ENCODE measurements at regions not wholly inside any gene's neighbourhood (a gene's known extent, or its start where the extent isn't known, plus 50 kb on each side); places are given as distances from the start of the nearest gene placed in this dataset.

DNA sequence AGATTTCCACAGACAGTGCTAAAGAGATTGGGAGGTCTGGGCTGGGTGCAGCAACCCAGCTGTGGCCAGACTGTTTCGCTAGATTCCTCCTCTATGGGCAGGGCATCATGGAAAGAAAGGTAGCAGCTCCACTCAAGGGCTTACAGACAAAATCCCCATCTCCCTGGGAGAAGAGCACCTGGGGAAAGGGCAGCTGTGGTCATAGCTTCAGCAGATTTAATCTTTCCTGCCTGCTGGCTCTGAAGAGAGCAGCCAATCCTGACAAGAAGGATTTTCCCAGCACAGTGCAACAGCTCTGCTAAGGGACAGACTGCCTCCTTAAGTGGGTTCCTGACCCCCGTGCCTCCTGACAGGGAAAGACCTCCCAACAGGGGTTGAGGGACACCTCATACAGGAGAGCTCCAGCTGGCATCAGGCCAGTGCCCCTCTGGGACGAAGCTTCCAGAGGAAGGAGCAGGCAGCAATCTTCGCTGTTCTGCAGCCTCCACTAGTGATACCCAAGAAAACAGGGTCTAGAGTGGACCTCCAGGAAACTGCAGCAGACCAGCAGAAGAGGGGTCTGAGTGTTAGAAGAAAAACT lies 1379.3 kb upstream of the ACO1 start:
- Histone ChIP-seq H3K9me1 (ENCODE audit: control insufficient read depth, insufficient read depth, low read length) (no peaks in the 10 kb centered on the region), H3K79me2 (ENCODE audit: control insufficient read depth, insufficient read depth, low read length) (no peaks in the 10 kb centered on the region), H3K4me3 (no peak overlapping the region), H3K27me3 (ENCODE audit: control insufficient read depth in 2 of 2, insufficient read depth in 2 of 2, low read length in 2 of 2) (no peaks in the 10 kb centered on the region), H3K27ac (ENCODE audit: extremely low read depth, low read depth, low read length) (no peak overlapping the region), H3K4me1 (replicated peaks in 1 of 2; ENCODE audit: control insufficient read depth in 2 of 2, insufficient read depth in 2 of 2, low read length in 2 of 2) (no peaks in the 10 kb centered on the region), H3K4me2 (ENCODE audit: insufficient read depth, low read length) (no peak overlapping the region), H3K9ac (ENCODE audit: insufficient read depth in 1 of 2, low read depth in 2 of 2, low read length in 2 of 2) (no peak overlapping the region), H3K9me3 (replicated peaks; ENCODE audit: control insufficient read depth, insufficient read depth, low read depth, low read length) (no peaks in the 10 kb centered on the region), H4K20me1 (replicated peaks; ENCODE audit: control insufficient read depth, insufficient read depth, low read length) (no peaks in the 10 kb centered on the region), H3K36me3 (ENCODE audit: control insufficient read depth, insufficient read depth, low read length) (no peaks in the 10 kb centered on the region), H2AFZ (ENCODE audit: low read depth, low read length) (no peak overlapping the region)
- ChIA-PET CTCF (ENCODE audit: low intra/inter-chr PET ratio) (no interaction called here), POLR2A (no interaction called here)
- FAIRE-seq (no peak), DNase-seq (ENCODE audit: extremely low read depth in 1 of 4, low spot score in 3 of 4) (no peak), ATAC-seq (no peak)
- in situ Hi-C loops (cut with MboI) (no loop called here), intact Hi-C loops (cut with micrococcal nuclease) (no loop called here)
- no CpG with 5 or more reads among the region's 4 CpGs for WGBS (ENCODE audit: insufficient coverage, low coverage, missing lambda C conversion rate)
- no TSS peak for BruUV-seq (replicated peaks)
- TF ChIP-seq BDP1 (IDR thresholded peaks at IDR 0.05; ENCODE audit: insufficient read depth, insufficient read length), result no peak
- no peak for TF ChIP-seq ZNF449 (CRISPR knock-in tag; IDR thresholded peaks at IDR 0.05)
- TF ChIP-seq KLF1 (tag; IDR thresholded peaks at IDR 0.05), result no peak
- TF ChIP-seq MTF1 (CRISPR knock-in tag; IDR thresholded peaks at IDR 0.05; ENCODE audit: borderline replicate concordance), result no peak
- TF ChIP-seq NFIC (IDR thresholded peaks at IDR 0.05), result no peak
- no peak for TF ChIP-seq ZBTB7A (IDR thresholded peaks at IDR 0.05; ENCODE audit: borderline replicate concordance, control insufficient read depth, low read depth, low read length)
- no peak for TF ChIP-seq PTBP1 (IDR thresholded peaks at IDR 0.05; ENCODE audit: low read depth, low read length)
- TF ChIP-seq ZNF695 (CRISPR knock-in tag; IDR thresholded peaks at IDR 0.05), result no peak
- no peak for TF ChIP-seq HEY1 (CRISPR knock-in tag; IDR thresholded peaks at IDR 0.05; ENCODE audit: borderline replicate concordance)
- no peak for TF ChIP-seq ARHGAP35 (IDR thresholded peaks at IDR 0.05; ENCODE audit: partially characterized antibody)
- no peak for TF ChIP-seq ZNF143 (CRISPR knock-in tag; IDR thresholded peaks at IDR 0.05)
- no peak for TF ChIP-seq ZZZ3 (IDR thresholded peaks at IDR 0.05)
- TF ChIP-seq SMAD3 (CRISPR knock-in tag; conservative IDR thresholded peaks at IDR 0.05), result no peak
- no peak for TF ChIP-seq DDX20 (tag; IDR thresholded peaks at IDR 0.05; ENCODE audit: low read depth)
- TF ChIP-seq DACH1 (IDR thresholded peaks at IDR 0.05; ENCODE audit: partially characterized antibody), result no peak
- no peak for TF ChIP-seq MIER1 (IDR thresholded peaks at IDR 0.05; ENCODE audit: low read depth)

All from K562 (cell line).